HG03575 (cell line): ENCODE measurements at regions not wholly inside any gene's neighbourhood (a gene's known extent, or its start where the extent isn't known, plus 50 kb on each side); places are given as distances from the start of the nearest gene placed in this dataset.
"Not testable (repeated sequence)": the region's sequence is repeated elsewhere in the genome, so short reads cannot be mapped to it uniquely, and the experiment has no call there.

Experiments
- ATAC-seq: cut with Tn5 transposase; IDR thresholded peaks from one replicate; pipeline ENCODE4 v1.9.1; 2021; ENCODE audit not compliant: unreplicated experiment, insufficient number of reproducible peaks, low FRiP score; ENCODE audit errors: extremely low read depth

DNA sequence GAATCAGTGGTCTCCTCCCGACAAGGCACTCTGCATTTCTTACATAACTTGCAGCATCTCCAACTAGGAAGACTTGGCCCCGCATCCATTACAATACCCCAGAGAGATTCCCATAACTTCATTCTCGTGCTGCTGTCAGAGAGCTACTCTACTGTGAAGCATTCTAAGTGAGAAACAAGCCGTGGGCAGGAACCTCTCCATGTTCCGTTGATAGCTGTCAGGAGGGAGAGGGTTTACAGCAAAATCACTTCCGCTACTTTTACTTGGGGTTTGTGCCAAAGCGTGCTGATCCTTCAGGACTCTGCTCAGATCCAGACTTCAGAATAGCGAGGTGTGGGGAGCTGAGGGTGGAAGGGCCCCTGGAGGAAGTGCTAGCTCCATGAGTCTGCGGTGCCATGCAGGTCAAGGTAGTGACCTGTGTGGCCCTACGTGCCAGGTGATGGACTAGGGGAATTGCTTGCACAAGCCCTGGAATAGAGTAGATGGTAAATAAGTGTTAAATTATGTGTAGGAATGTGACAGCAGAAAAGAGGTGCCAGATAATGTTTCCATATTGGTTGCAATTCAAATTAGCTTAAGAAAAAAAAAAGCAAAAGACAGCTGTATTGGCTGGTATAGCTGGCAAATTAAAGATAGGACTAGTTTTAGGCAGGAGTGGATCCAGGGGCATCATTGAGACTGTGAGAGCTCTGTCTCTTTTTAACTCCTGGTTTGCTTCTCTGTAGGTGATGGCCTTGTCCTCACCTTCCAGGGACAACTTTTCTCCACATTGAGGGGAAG lies 358.5 kb upstream of the ERCC4 start:
- no peak for ATAC-seq

DNA sequence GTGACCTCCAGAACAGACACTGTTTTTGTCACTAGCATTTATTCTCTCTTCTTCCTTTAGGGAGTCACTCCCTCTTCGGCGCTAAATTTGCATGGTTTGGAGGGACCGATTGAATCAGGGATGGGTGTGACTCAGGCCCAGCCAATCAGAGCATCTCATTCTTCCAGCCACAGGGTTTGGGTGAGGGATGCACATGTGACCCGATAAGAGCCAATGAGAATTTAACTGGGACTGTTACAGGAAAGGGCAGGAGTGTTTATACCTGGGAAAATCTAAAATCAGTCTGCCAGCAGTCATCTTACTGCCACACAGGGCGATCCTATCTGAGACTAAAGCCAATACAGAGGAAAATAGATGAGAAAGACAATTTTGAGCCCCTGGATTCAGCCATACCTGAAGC lies 351.2 kb upstream of the ERCC4 start:
- ATAC-seq = no peak

- no peak for ATAC-seq
Measured at GRCh38 chr16:13569986-13570385, 350.0 kb upstream of the ERCC4 start.

DNA sequence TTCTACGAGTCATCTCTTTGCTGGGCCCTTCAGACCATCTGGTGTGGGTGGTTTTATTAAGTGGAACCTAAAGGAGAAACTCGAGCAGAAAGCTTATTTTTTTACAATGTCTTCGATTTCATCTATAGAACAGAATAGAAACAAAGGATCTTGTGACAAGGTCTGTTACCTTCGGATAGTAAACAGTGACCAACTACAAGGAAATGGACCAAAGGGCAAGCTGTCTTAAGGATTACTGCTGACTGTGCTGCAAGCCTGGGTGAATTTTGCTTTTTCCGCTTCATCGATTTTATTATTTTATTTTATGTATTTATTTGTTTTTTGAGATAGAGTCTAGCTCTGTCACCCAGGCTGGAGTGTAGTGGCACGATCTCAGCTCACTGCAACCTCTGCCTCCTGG lies 348.9 kb upstream of the ERCC4 start:
- ATAC-seq = no peak

DNA sequence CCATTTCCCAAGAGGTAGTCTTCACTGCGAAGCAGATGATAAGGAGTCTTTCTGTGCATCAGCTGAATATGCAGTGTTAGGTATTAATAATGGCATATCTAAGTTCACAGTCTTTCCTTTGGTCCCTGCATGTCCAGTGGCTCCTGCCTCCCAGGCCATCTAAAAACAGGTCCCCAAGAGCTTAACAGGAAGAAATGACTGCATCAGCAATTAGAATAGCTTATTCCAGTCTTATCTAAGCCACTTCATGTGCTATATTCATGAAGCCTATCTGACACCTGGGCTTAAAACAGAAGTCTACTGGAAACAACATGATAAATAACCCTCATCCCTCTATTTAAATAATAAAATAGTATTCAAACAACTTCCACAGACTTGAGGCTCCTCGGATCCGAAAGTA lies 346.1 kb upstream of the ERCC4 start:
- ATAC-seq = no peak

DNA sequence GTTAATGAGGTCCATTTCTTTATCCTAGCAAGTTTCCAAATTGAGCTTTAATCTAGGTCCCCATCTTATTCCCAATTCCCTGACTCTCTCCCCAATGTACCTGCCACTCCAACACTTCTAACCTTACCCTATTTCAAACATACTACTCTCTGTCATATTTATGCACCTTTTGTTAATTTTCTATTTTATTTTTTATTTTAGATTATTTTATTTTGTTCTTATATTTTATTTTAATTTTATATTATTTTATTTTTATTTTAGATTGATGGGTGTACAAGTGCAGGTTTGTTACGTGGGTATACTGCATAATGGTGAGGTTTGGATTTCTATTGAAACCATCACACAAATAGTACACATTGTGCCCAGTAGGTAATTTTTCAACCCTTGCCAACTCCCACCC lies 333.9 kb upstream of the ERCC4 start:
- ATAC-seq = no peak

DNA sequence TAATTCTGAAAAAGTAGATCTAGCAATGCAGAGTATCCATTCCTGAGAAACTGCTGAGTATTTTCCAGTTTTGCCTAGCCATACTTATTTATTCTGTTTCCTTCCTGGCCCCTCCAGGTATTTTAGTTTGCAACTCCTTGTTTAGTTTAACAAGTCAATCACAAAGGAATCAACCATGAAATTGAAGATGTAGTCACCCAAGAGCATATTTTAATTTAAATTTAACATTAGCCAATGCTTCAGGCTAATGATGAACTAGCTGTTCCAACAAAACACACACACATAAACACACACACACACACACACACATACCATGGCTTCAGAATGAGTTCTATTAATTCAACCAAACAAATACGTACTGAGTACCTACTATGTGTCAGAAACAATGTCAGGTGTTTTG lies 332.8 kb upstream of the ERCC4 start:
- no peak for ATAC-seq

GRCh38 chr16:13594823-13595222 lies 325.1 kb upstream of the ERCC4 start:
- no peak for ATAC-seq

GRCh38 chr16:13606804-13607203 lies 313.1 kb upstream of the ERCC4 start:
- no peak for ATAC-seq

GRCh38 chr16:13607289-13607688 lies 312.7 kb upstream of the ERCC4 start:
- ATAC-seq = no peak

GRCh38 chr16:13611596-13611995 lies 308.4 kb upstream of the ERCC4 start:
- no peak for ATAC-seq

GRCh38 chr16:13612623-13613022 lies 307.3 kb upstream of the ERCC4 start:
- no peak for ATAC-seq

DNA sequence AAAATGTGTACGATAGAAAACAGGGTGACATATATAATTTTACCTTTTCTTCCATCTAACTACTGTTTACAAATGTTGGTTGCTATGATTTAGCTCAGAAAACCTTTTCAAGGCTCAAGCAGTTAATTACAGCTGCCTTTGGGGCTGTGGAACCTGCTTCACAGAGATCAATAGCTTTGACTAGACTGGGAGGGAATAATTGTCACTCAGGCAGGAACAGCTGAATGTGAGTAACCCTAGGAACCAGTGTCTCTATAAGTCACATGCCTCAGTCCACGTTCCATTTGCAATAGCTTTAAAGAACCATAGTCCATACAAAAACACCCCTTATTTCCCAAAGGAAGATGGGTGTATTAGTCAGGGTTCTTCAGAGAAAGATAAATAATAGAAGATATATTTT lies 306.8 kb upstream of the ERCC4 start:
- no peak for ATAC-seq

- no peak for ATAC-seq
Measured at GRCh38 chr16:13621639-13622038, 298.3 kb upstream of the ERCC4 start.

DNA sequence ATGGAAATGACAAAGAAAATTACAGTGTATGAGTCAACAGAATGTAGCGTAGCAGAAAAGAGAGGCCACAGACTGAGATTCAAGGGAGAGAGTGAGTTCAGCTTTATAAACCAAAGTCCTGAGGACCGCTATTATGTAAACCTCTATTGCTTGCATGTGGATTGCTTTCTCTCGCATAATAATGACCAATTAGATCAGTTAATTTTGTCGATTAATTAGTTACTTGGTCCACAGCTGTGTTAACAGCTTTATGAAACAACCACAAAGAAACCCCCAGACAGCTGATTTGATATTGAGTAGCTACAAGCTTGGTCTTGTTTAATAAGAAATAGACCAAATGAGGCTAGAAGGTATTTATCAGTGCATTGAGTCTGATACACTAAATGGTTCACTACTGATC lies 291.8 kb upstream of the ERCC4 start:
- ATAC-seq = no peak

- no peak for ATAC-seq
Measured at GRCh38 chr16:13629704-13630103, 290.2 kb upstream of the ERCC4 start.

DNA sequence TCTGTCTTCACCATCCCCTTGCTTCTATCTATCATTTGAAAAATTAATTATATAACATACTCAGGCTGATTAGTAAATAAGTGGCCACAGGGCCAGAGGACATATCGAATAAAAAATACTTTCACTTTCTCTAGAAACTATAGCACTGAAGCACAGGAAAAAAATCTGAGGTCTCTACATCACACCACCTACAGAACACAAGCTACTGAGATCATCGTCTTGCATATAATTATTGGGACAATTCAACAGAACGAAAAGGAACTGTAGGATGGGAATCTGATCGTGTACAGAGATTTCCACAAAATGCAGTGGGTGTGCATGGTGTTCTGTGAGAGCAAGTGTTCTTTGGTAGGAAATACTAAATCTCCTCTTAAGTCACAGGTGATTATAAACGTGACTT lies 289.6 kb upstream of the ERCC4 start:
- ATAC-seq = no peak

- ATAC-seq = no peak
Measured at GRCh38 chr16:13631213-13631767, 288.7 kb upstream of the ERCC4 start.

DNA sequence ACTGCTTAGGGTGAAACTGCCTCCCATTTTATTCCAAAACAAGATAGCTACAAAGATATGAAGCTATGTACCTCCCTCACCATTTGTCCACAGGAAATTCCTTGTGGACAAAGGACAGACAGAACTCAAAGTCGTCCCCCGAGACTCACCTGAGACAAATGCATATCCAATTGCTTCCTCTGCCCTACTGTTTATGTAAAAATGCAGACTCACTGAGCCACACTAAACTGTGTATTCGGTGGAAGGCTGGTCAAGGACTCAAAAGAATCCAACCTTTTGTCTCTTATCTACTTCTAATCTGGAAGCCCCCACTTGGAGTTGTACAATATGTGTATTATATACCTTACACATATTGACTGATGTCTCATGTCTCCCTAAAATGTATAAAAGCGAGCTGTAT lies 288.0 kb upstream of the ERCC4 start:
- ATAC-seq = no peak

DNA sequence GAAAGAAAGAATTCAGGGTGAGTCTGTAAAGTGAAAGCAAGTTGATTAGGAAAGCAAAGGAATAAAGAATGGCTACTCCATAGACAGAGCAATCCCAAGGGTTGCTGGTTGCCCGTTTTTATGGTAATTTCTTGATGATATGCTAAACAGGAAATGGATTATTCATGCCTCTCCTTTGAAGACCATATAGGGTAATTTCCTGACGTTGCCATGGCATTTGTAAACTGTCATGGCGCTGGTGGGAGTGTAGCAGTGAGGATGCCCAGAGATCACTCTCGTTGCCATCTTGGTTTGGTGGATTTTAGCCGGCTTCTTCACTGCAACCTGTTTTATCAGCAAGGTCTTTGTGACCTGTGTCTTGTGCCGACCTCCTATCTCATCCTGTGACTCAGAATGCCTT lies 287.4 kb upstream of the ERCC4 start:
- ATAC-seq = not testable (repeated sequence)

DNA sequence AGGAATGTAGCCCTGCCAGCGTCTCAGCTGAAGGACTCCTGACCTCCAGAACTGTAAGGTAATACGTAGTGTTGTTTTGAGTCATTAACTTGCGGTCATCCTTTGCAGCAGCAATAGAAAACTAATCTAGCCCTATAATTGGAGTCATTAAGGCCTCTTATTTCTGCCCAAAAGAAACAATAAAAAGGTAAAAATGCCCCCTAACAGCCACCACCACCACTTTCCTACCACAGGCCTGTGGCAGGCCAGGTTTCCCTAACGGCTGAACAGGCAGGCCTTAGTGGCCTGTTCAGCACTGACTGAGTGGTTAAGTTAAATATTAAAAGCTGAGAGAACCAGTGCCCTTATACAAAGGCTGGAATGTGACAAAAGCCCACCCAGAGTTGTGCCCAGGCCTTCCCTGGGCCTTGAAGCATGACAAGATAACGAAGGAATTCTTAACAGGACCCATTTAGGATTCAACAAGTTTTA lies 286.5 kb upstream of the ERCC4 start:
- ATAC-seq = no peak
